Panc1 (cell line): ENCODE measurements at regions not wholly inside any gene's neighbourhood (a gene's known extent, or its start where the extent isn't known, plus 50 kb on each side); places are given as distances from the start of the nearest gene placed in this dataset.

Experiments used
- ATAC-seq: fragments of 200-7000 bp; cut with Tn5 transposase; 2 replicates; pipeline ENCODE4 v1.9.1; 2020; ENCODE audit warnings: mild to moderate bottlenecking, moderate library complexity
- BruUV-seq: library from RNA; stranded (reverse); fragments of 400-500 nt; replicated peaks from 2 replicates; lab custom pipeline; 2021; lab: Mats Ljungman, UMichigan
- CTCF ChIA-PET: fragments of 300-600 bp; sonication (Branson Sonifier 250); formaldehyde crosslinking; loops from one replicate; lab custom pipeline; 2022; ENCODE audit warnings: antibody characterized with exemption; lab: Charles Lee
- POLR2A ChIA-PET: fragments of 300-600 bp; sonication (Branson Sonifier 250); formaldehyde crosslinking; loops from one replicate; lab custom pipeline; 2022; ENCODE audit warnings: antibody characterized with exemption; lab: Charles Lee
- DNase-seq: peaks from one replicate; pipeline ENCODE4 v3.0.0-alpha.2; 2010; ENCODE audit warnings: low read depth, low spot score
- H3K27ac ChIP-seq: 2 replicates; pipeline ENCODE4 v1.5.1; 2011; ENCODE audit warnings: mild to moderate bottlenecking, low read length, inconsistent platforms
- H3K27me3 ChIP-seq: fragments of 200-500 bp; sonication (Bioruptor generic); 2 replicates; pipeline ENCODE4 v1.6.0; 2014; ENCODE audit warnings: low read length, inconsistent platforms; ENCODE audit not compliant: control insufficient read depth, insufficient read depth
- H3K36me3 ChIP-seq: fragments of 200-500 bp; sonication (Bioruptor generic); 2 replicates; pipeline ENCODE4 v1.5.1; 2014; ENCODE audit warnings: inconsistent platforms, mild to moderate bottlenecking, low read length, moderate library complexity; ENCODE audit not compliant: control insufficient read depth, insufficient read depth
- H3K4me1 ChIP-seq: 2 replicates; pipeline ENCODE4 v1.5.1; 2011; ENCODE audit warnings: inconsistent platforms, mild to moderate bottlenecking, low read length, moderate library complexity; ENCODE audit not compliant: control insufficient read depth, insufficient read depth
- H3K4me3 ChIP-seq, 2 experiments: 2 replicates each; pipeline ENCODE4 v1.5.1; 2011 to 2012; ENCODE audit warnings: low read depth in 2 of 2, low read length in 2 of 2, mild to moderate bottlenecking in 2 of 2, inconsistent platforms in 1 of 2, moderate library complexity in 1 of 2
- H3K9me3 ChIP-seq: fragments of 200-500 bp; sonication (Bioruptor generic); 2 replicates; pipeline ENCODE4 v1.5.1; 2014; ENCODE audit warnings: low read depth, mild to moderate bottlenecking, inconsistent platforms, low read length, moderate library complexity; ENCODE audit not compliant: control insufficient read depth, insufficient read depth
- CTCF ChIP-seq: fragments of 450-650 bp; IDR thresholded peaks from 2 replicates; pipeline ENCODE4 v1.5.1; 2017; ENCODE audit warnings: mild to moderate bottlenecking
- POLR2AphosphoS5 ChIP-seq: IDR thresholded peaks from 2 replicates; pipeline ENCODE4 v1.6.1; 2012; ENCODE audit warnings: mild to moderate bottlenecking, low read depth, low read length, moderate library complexity
- REST ChIP-seq, 2 experiments: IDR thresholded peaks; 2 replicates each; pipeline ENCODE4 v1.6.1; 2011 to 2012; ENCODE audit warnings: low read depth in 2 of 2, control low read depth in 1 of 2, low read length in 1 of 2, mild to moderate bottlenecking in 1 of 2, moderate library complexity in 1 of 2; ENCODE audit not compliant: insufficient read depth in 1 of 2
- SIN3A ChIP-seq: IDR thresholded peaks from 2 replicates; pipeline ENCODE4 v1.6.1; 2012; ENCODE audit warnings: low read depth, mild to moderate bottlenecking, low read length, moderate library complexity, borderline replicate concordance; ENCODE audit not compliant: insufficient read depth
- TCF7L2 ChIP-seq: IDR thresholded peaks from 2 replicates; pipeline ENCODE4 v1.6.1; 2011; ENCODE audit warnings: mild to moderate bottlenecking, low read depth, low read length, inconsistent platforms
- in situ Hi-C: cut with HindIII; loops from 2 replicates; pipeline ENCODE4 v1.10.0; 2016; ENCODE audit warnings: low sequenced_read_pairs, low pct_unique_long_range_greater_than_20kb
- intact Hi-C: fragments of 100-400 bp; cut with micrococcal nuclease; formaldehyde crosslinking; loops from one replicate; pipeline ENCODE4 v1.10.0; 2022; ENCODE audit not compliant: unreplicated experiment

GRCh38 chr9:126157423-126157822 lies 169.2 kb upstream of the MVB12B start:
- TF ChIP-seq REST (IDR thresholded peaks at IDR 0.05; ENCODE audit: insufficient read depth in 1 of 2, low read depth in 2 of 2, low read length in 1 of 2) (no peak), SIN3A (no peak), POLR2AphosphoS5 (no peak), TCF7L2 (no peak), CTCF (no peak)
- CTCF ChIA-PET: no interaction called here
- in situ Hi-C loops: no loop called here
- Histone ChIP-seq H3K4me1 (no peaks in the 10 kb centered on the region), H3K36me3 (no peaks in the 10 kb centered on the region), H3K27ac (no peak overlapping the region), H3K9me3 (no peaks in the 10 kb centered on the region), H3K4me3 (no peak overlapping the region), H3K27me3 (no peaks in the 10 kb centered on the region)
- DNase-seq (no peak), ATAC-seq (no peak)
- no TSS peak for BruUV-seq
- intact Hi-C loops: no loop called here
- POLR2A ChIA-PET: no interaction called here

GRCh38 chr9:126157826-126158587 lies 168.6 kb upstream of the MVB12B start:
- BruUV-seq: no TSS peak
- ChIA-PET CTCF (no interaction called here), POLR2A (no interaction called here)
- H3K27ac ChIP-seq: no peak overlapping the region
- no peak for DNase-seq
- H3K27me3 ChIP-seq: no peaks in the 10 kb centered on the region
- no peaks in the 10 kb centered on the region for H3K9me3 ChIP-seq
- H3K36me3 ChIP-seq: no peaks in the 10 kb centered on the region
- intact Hi-C loops (no loop called here), in situ Hi-C loops (no loop called here)
- H3K4me1 ChIP-seq: no peaks in the 10 kb centered on the region
- no peak overlapping the region for H3K4me3 ChIP-seq
- TF ChIP-seq REST (IDR thresholded peaks at IDR 0.05; ENCODE audit: insufficient read depth in 1 of 2, low read depth in 2 of 2, low read length in 1 of 2): no peak
- TF ChIP-seq POLR2AphosphoS5: no peak
- no peak for TF ChIP-seq CTCF
- no peak for TF ChIP-seq SIN3A
- TF ChIP-seq TCF7L2: no peak
- no peak for ATAC-seq
